ENCODE measurements at regions not wholly inside any gene's neighbourhood (a gene's known extent, or its start where the extent isn't known, plus 50 kb on each side); places are given as distances from the start of the nearest gene placed in this dataset.
A peak's percentile ranks its signal among the peaks of the same experiment; 100 is the strongest.

- no peak for TF ChIP-seq CTCF (conservative IDR thresholded peaks at IDR 0.05; ENCODE audit: control insufficient read depth, insufficient read depth, low read depth, low read length)
- H3K4me3 ChIP-seq (ENCODE audit: control insufficient read depth, low read depth, low read length) = no peak overlapping the region
- peak; percentile 74 for DNase-seq (ENCODE audit: low read depth)
Measured at GRCh38 chr12:90084018-90084417, 375.4 kb upstream of the ATP2B1 start.

GRCh38 chr12:90080616-90081015, 372.0 kb upstream of the ATP2B1 start:
- no peak overlapping the region for H3K4me3 ChIP-seq (ENCODE audit: control insufficient read depth, low read depth, low read length)
- no peak for TF ChIP-seq CTCF (conservative IDR thresholded peaks at IDR 0.05; ENCODE audit: control insufficient read depth, insufficient read depth, low read depth, low read length)
- no peak for DNase-seq (ENCODE audit: low read depth)

- H3K4me3 ChIP-seq (ENCODE audit: control insufficient read depth, low read depth, low read length) = no peak overlapping the region
- DNase-seq (ENCODE audit: low read depth) = no peak
- no peak for TF ChIP-seq CTCF (conservative IDR thresholded peaks at IDR 0.05; ENCODE audit: control insufficient read depth, insufficient read depth, low read depth, low read length)
Measured at GRCh38 chr12:90079529-90080210, 371.0 kb upstream of the ATP2B1 start.

GRCh38 chr12:90078344-90078743, 369.7 kb upstream of the ATP2B1 start:
- no peak overlapping the region for H3K4me3 ChIP-seq (ENCODE audit: control insufficient read depth, low read depth, low read length)
- TF ChIP-seq CTCF (conservative IDR thresholded peaks at IDR 0.05; ENCODE audit: control insufficient read depth, insufficient read depth, low read depth, low read length) = no peak
- no peak for DNase-seq (ENCODE audit: low read depth)

- H3K4me3 ChIP-seq (ENCODE audit: control insufficient read depth, low read depth, low read length) = no peak overlapping the region
- DNase-seq (ENCODE audit: low read depth) = no peak
- TF ChIP-seq CTCF (conservative IDR thresholded peaks at IDR 0.05; ENCODE audit: control insufficient read depth, insufficient read depth, low read depth, low read length) = no peak
Measured at GRCh38 chr12:90077756-90078155, 369.1 kb upstream of the ATP2B1 start.

- DNase-seq (ENCODE audit: low read depth) = no peak
- H3K4me3 ChIP-seq (ENCODE audit: control insufficient read depth, low read depth, low read length) = no peak overlapping the region
- no peak for TF ChIP-seq CTCF (conservative IDR thresholded peaks at IDR 0.05; ENCODE audit: control insufficient read depth, insufficient read depth, low read depth, low read length)
Measured at GRCh38 chr12:90076851-90077319, 368.2 kb upstream of the ATP2B1 start.

Data from fibroblast of mammary gland (primary cell).